Thyroid gland (tissue), 4 donors: ENCODE measurements at regions not wholly inside any gene's neighbourhood (a gene's known extent, or its start where the extent isn't known, plus 50 kb on each side); places are given as distances from the start of the nearest gene placed in this dataset.

Source experiments
- DNase-seq, 2 donors: peaks; one replicate each; pipeline ENCODE4 v3.0.0-alpha.2; 2019
- H3K27ac ChIP-seq, 3 donors: fragments of 200-600 bp; sonication (generic); 1 replicate in 2 of 3; 2 replicates in 1 of 3; pipeline ENCODE4 v1.5.1; 2016 to 2019; ENCODE audit warnings: mild to moderate bottlenecking in 1 of 3, moderate library complexity in 1 of 3
- H3K27me3 ChIP-seq: fragments of 200-600 bp; sonication (generic); one replicate; pipeline ENCODE4 v1.5.1; 2019
- H3K36me3 ChIP-seq, 2 donors: fragments of 200-600 bp; sonication (generic); one replicate each; pipeline ENCODE4 v1.5.1; 2016 to 2019
- H3K4me1 ChIP-seq, 2 donors: fragments of 200-600 bp; sonication (generic); one replicate each; pipeline ENCODE4 v1.5.1; 2017 to 2019
- H3K4me3 ChIP-seq, 3 donors: fragments of 200-600 bp; sonication (generic); replicated peaks in 1 of 3; 1 replicate in 2 of 3; 2 replicates in 1 of 3; pipeline ENCODE4 v1.5.1; 2016; ENCODE audit warnings: mild to moderate bottlenecking in 1 of 3
- H3K9me3 ChIP-seq: fragments of 200-600 bp; sonication (generic); one replicate; pipeline ENCODE4 v1.5.1; 2017
- POLR2A ChIP-seq, 2 donors: fragments of 450-650 bp; IDR thresholded peaks; one replicate each; pipeline ENCODE4 v1.6.1; 2017; ENCODE audit warnings: antibody characterized with exemption in 2 of 2, mild to moderate bottlenecking in 2 of 2, moderate library complexity in 1 of 2
- WGBS, 2 donors: methylation state at CpG; one replicate each; pipeline ENCODE4 v1.1.5; 2017; 5-methylcytosine and 5-hydroxymethylcytosine counted together
- intact Hi-C: fragments of 100-400 bp; cut with DNase I; formaldehyde crosslinking; loops from one replicate; pipeline ENCODE4 v1.15.1; 2023
- TF ChIP-seq, protein P1 (sequence below), 6 experiments: fragments of 200-600 bp in 3 of 6; fragments of 450-650 bp in 3 of 6; sonication (generic) in 3 of 6; IDR thresholded peaks; one replicate each; pipeline ENCODE4 v1.5.1; 2016 to 2019; ENCODE audit warnings: antibody characterized with exemption in 6 of 6, mild to moderate bottlenecking in 2 of 6, inconsistent platforms in 1 of 6, moderate library complexity in 1 of 6

DNA sequence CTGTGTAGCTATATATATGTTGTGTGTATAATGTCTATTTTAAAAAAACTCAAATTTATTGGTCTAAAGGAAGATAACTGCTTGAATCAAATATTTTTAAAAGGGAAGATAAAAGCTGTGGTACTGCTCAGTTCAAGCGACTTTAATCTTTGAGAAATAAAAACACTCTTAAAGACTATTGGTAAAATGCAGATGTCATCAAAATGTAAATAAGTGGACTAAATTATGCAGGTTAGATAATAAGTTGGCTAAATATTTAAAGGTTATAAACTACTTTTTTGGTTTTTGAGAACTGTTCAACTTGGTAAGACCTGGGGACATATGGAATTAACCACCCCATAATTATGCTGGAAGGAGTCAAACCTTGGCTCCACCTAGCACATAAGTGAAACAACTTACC, 144.7 kb upstream of the ITM2A start:
- Histone ChIP-seq H3K4me1 (no peaks in the 10 kb centered on the region), H3K36me3 (no peaks in the 10 kb centered on the region), H3K27ac (no peak overlapping the region), H3K9me3 (no peaks in the 10 kb centered on the region), H3K4me3 (no peak overlapping the region), H3K27me3 (no peaks in the 10 kb centered on the region)
- WGBS, 2 donors = 81 to 90% methylated on average over 1 of the region's 1 CpG
- TF ChIP-seq POLR2A (IDR thresholded peaks at IDR 0.05) = no peak
- TF ChIP-seq, protein P1, sequence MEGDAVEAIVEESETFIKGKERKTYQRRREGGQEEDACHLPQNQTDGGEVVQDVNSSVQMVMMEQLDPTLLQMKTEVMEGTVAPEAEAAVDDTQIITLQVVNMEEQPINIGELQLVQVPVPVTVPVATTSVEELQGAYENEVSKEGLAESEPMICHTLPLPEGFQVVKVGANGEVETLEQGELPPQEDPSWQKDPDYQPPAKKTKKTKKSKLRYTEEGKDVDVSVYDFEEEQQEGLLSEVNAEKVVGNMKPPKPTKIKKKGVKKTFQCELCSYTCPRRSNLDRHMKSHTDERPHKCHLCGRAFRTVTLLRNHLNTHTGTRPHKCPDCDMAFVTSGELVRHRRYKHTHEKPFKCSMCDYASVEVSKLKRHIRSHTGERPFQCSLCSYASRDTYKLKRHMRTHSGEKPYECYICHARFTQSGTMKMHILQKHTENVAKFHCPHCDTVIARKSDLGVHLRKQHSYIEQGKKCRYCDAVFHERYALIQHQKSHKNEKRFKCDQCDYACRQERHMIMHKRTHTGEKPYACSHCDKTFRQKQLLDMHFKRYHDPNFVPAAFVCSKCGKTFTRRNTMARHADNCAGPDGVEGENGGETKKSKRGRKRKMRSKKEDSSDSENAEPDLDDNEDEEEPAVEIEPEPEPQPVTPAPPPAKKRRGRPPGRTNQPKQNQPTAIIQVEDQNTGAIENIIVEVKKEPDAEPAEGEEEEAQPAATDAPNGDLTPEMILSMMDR (IDR thresholded peaks at IDR 0.05) = no peak
- no peak for DNase-seq
- intact Hi-C loops = no loop called here

DNA sequence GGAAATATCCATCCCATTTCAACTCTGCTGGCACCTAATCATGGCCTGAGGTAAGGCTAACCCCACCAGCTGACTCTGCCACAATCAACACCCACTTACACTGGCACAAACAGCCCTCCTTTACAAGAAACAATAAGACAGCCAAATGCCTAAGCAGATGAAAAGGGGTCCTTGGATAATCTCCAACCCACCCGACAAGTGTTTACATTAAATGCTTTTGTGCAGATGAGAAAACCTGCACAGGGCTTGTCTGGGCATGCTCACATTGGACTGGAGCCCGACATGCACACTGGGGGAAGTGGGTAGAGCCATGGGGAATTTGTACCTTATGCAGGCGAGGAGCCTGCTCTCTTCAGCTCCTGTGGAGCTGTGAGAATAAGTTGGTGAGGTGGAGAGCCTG, 138.9 kb upstream of the ITM2A start:
- Histone ChIP-seq H3K4me3 (no peak overlapping the region), H3K9me3 (no peaks in the 10 kb centered on the region), H3K27ac (no peak overlapping the region), H3K4me1 (no peaks in the 10 kb centered on the region), H3K27me3 (no peaks in the 10 kb centered on the region), H3K36me3 (no peaks in the 10 kb centered on the region)
- DNase-seq = no peak
- WGBS, 2 donors = 44 to 55% methylated on average over 2 to 3 of the region's 3 CpGs
- intact Hi-C loops = no loop called here
- TF ChIP-seq, protein P1 (IDR thresholded peaks at IDR 0.05) = no peak
- TF ChIP-seq POLR2A (IDR thresholded peaks at IDR 0.05) = no peak

DNA sequence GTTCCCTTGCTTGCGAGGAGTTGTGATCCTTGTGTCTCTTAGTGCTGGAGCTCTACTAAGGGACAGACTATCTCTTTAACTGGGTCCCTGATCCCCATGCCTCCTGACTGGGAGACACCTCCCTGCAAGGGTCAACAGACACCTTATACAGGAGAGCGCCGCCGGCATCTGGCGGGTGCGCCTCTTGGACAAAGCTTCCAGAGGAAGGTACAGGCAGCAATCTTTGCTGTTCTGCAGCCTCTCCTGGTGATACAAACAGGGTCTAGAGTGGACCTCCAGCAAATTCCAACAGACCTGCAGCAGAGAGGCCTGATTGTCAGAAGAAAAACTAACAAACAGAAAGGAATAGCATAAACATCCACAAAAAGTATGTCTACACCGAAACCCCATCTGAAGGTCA, 115.6 kb upstream of the ITM2A start:
- no peaks in the 10 kb centered on the region for H3K27me3 ChIP-seq
- H3K4me1 ChIP-seq = no peaks in the 10 kb centered on the region
- no peak overlapping the region for H3K4me3 ChIP-seq
- DNase-seq = no peak
- H3K27ac ChIP-seq = no peak overlapping the region
- no peaks in the 10 kb centered on the region for H3K9me3 ChIP-seq
- intact Hi-C loops = no loop called here
- 86 to 96% methylated on average over 2 to 7 of the region's 7 CpGs for WGBS, 2 donors
- TF ChIP-seq, protein P1 (IDR thresholded peaks at IDR 0.05) = no peak
- TF ChIP-seq POLR2A (IDR thresholded peaks at IDR 0.05) = no peak
- H3K36me3 ChIP-seq = no peaks in the 10 kb centered on the region

GRCh38 chrX:79477691-79478090, 110.6 kb upstream of the ITM2A start:
- intact Hi-C loops = no loop called here
- Histone ChIP-seq H3K27ac (no peak overlapping the region), H3K36me3 (no peaks in the 10 kb centered on the region), H3K4me1 (no peaks in the 10 kb centered on the region), H3K4me3 (no peak overlapping the region), H3K9me3 (no peaks in the 10 kb centered on the region), H3K27me3 (no peaks in the 10 kb centered on the region)
- 11 to 23% methylated on average over 3 of the region's 3 CpGs for WGBS, 2 donors
- no peak for DNase-seq
- TF ChIP-seq POLR2A (IDR thresholded peaks at IDR 0.05) = no peak
- TF ChIP-seq, protein P1 (IDR thresholded peaks at IDR 0.05) = no peak

GRCh38 chrX:79466636-79467035, 99.5 kb upstream of the ITM2A start:
- Histone ChIP-seq H3K27me3 (no peaks in the 10 kb centered on the region), H3K27ac (no peak overlapping the region), H3K4me1 (no peaks in the 10 kb centered on the region), H3K36me3 (no peaks in the 10 kb centered on the region), H3K4me3 (no peak overlapping the region), H3K9me3 (no peaks in the 10 kb centered on the region)
- no peak for DNase-seq
- intact Hi-C loops = no loop called here
- TF ChIP-seq, protein P1 (IDR thresholded peaks at IDR 0.05) = no peak
- no peak for TF ChIP-seq POLR2A (IDR thresholded peaks at IDR 0.05)
